NT2/D1 (cell line): ENCODE measurements at regions not wholly inside any gene's neighbourhood (a gene's known extent, or its start where the extent isn't known, plus 50 kb on each side); places are given as distances from the start of the nearest gene placed in this dataset.

Experiments
- DNase-seq: peaks from one replicate; pipeline ENCODE4 v3.0.0-alpha.2; 2011; ENCODE audit warnings: low read depth, low spot score
- H3K27me3 ChIP-seq: 2 replicates; pipeline ENCODE4 v1.6.0; 2011; ENCODE audit warnings: mild to moderate bottlenecking; ENCODE audit not compliant: insufficient read length, insufficient read depth
- H3K36me3 ChIP-seq: 2 replicates; pipeline ENCODE4 v1.6.1; 2011; ENCODE audit warnings: mild to moderate bottlenecking, low read length, mixed read lengths; ENCODE audit not compliant: insufficient read depth, insufficient read length
- H3K4me1 ChIP-seq: 2 replicates; pipeline ENCODE4 v1.5.1; 2011; ENCODE audit not compliant: insufficient read depth, insufficient read length
- H3K4me3 ChIP-seq: 2 replicates; pipeline ENCODE4 v1.5.1; 2011; ENCODE audit warnings: low read depth; ENCODE audit not compliant: insufficient read length
- H3K9ac ChIP-seq: 2 replicates; pipeline ENCODE4 v1.6.0; 2011; ENCODE audit warnings: low read depth; ENCODE audit not compliant: insufficient read length
- H3K9me3 ChIP-seq: 2 replicates; pipeline ENCODE4 v1.5.1; 2011; ENCODE audit warnings: mild to moderate bottlenecking, low read length; ENCODE audit not compliant: insufficient read depth
- SUZ12 ChIP-seq: IDR thresholded peaks from 2 replicates; pipeline ENCODE4 v1.6.1; 2011; ENCODE audit not compliant: insufficient read length, insufficient read depth; ENCODE audit errors: extremely low read depth
- YY1 ChIP-seq: IDR thresholded peaks from 2 replicates; pipeline ENCODE4 v1.6.1; 2011; ENCODE audit not compliant: insufficient read length, insufficient read depth
- ZNF274 ChIP-seq: IDR thresholded peaks from 2 replicates; pipeline ENCODE4 v1.6.1; 2011; ENCODE audit warnings: mild to moderate bottlenecking, low read depth, low read length

- H3K9me3 ChIP-seq, result peaks cover 3% of the 10 kb centered on the region; the same call in 1 of the 2 replicates
- no peak for TF ChIP-seq ZNF274
- TF ChIP-seq YY1, result no peak
- no peak for TF ChIP-seq SUZ12
- no peak overlapping the region for H3K4me3 ChIP-seq
- H3K27me3 ChIP-seq, result no peaks in the 10 kb centered on the region
- no peak for DNase-seq
- H3K36me3 ChIP-seq, result no peaks in the 10 kb centered on the region
- no peak overlapping the region for H3K9ac ChIP-seq
- no peaks in the 10 kb centered on the region for H3K4me1 ChIP-seq
Measured at GRCh38 chr2:194095359-194095758, 1561.7 kb upstream of the SLC39A10 start.

- TF ChIP-seq SUZ12, result no peak
- TF ChIP-seq ZNF274, result no peak
- TF ChIP-seq YY1, result no peak
- no peaks in the 10 kb centered on the region for H3K36me3 ChIP-seq
- H3K9ac ChIP-seq, result no peak overlapping the region
- DNase-seq, result no peak
- H3K4me1 ChIP-seq, result no peaks in the 10 kb centered on the region
- peaks cover 7% of the 10 kb centered on the region; the same call in 1 of the 2 replicates for H3K9me3 ChIP-seq
- H3K4me3 ChIP-seq, result no peak overlapping the region
- H3K27me3 ChIP-seq, result no peaks in the 10 kb centered on the region
Measured at GRCh38 chr2:194090251-194090905, 1566.6 kb upstream of the SLC39A10 start.

- no peak overlapping the region for H3K4me3 ChIP-seq
- H3K36me3 ChIP-seq, result no peaks in the 10 kb centered on the region
- DNase-seq, result no peak
- H3K4me1 ChIP-seq, result no peaks in the 10 kb centered on the region
- H3K9me3 ChIP-seq, result peaks cover 15% of the 10 kb centered on the region
- TF ChIP-seq SUZ12, result no peak
- no peak for TF ChIP-seq YY1
- no peak for TF ChIP-seq ZNF274
- H3K27me3 ChIP-seq, result no peaks in the 10 kb centered on the region
- H3K9ac ChIP-seq, result no peak overlapping the region
Measured at GRCh38 chr2:194087089-194087958, 1569.7 kb upstream of the SLC39A10 start.

GRCh38 chr2:194086129-194086528 lies 1570.9 kb upstream of the SLC39A10 start:
- TF ChIP-seq ZNF274, result no peak
- H3K9me3 ChIP-seq, result peaks cover 15% of the 10 kb centered on the region
- H3K27me3 ChIP-seq, result no peaks in the 10 kb centered on the region
- no peak for DNase-seq
- no peak overlapping the region for H3K4me3 ChIP-seq
- no peaks in the 10 kb centered on the region for H3K4me1 ChIP-seq
- H3K36me3 ChIP-seq, result no peaks in the 10 kb centered on the region
- H3K9ac ChIP-seq, result no peak overlapping the region

GRCh38 chr2:194079989-194080388 lies 1577.0 kb upstream of the SLC39A10 start:
- H3K9me3 ChIP-seq, result peaks cover 7% of the 10 kb centered on the region
- no peak overlapping the region for H3K9ac ChIP-seq
- H3K4me3 ChIP-seq, result no peak overlapping the region
- H3K27me3 ChIP-seq, result no peaks in the 10 kb centered on the region
- no peak for DNase-seq
- H3K36me3 ChIP-seq, result no peaks in the 10 kb centered on the region
- H3K4me1 ChIP-seq, result no peaks in the 10 kb centered on the region
- no peak for TF ChIP-seq SUZ12
- no peak for TF ChIP-seq ZNF274
- no peak for TF ChIP-seq YY1

- Histone ChIP-seq H3K9ac (no peak overlapping the region), H3K4me1 (no peaks in the 10 kb centered on the region), H3K36me3 (no peaks in the 10 kb centered on the region), H3K4me3 (no peak overlapping the region), H3K9me3 (no peaks in the 10 kb centered on the region), H3K27me3 (no peaks in the 10 kb centered on the region)
- no peak for TF ChIP-seq SUZ12
- TF ChIP-seq ZNF274, result no peak
- no peak for TF ChIP-seq YY1
- no peak for DNase-seq
Measured at GRCh38 chr2:194077366-194077765, 1579.7 kb upstream of the SLC39A10 start.

- no peak overlapping the region for H3K4me3 ChIP-seq
- no peak for DNase-seq
- no peaks in the 10 kb centered on the region for H3K36me3 ChIP-seq
- peaks cover 11% of the 10 kb centered on the region; the same call in 1 of the 2 replicates for H3K9me3 ChIP-seq
- H3K4me1 ChIP-seq, result no peaks in the 10 kb centered on the region
- H3K9ac ChIP-seq, result no peak overlapping the region
- TF ChIP-seq YY1, result no peak
- no peak for TF ChIP-seq SUZ12
- no peak for TF ChIP-seq ZNF274
- no peaks in the 10 kb centered on the region for H3K27me3 ChIP-seq
Measured at GRCh38 chr2:194062401-194062800, 1594.6 kb upstream of the SLC39A10 start.
